ENCODE measurements at regions not wholly inside any gene's neighbourhood (a gene's known extent, or its start where the extent isn't known, plus 50 kb on each side); places are given as distances from the start of the nearest gene placed in this dataset.

GRCh38 chr2:129575880-129576279 is 403.6 kb upstream of the RAB6C start:
- TF ChIP-seq CTCF (conservative IDR thresholded peaks at IDR 0.05; ENCODE audit: low read depth, low read length) (no peak), EZH2phosphoT487 (IDR thresholded peaks at IDR 0.05; ENCODE audit: borderline replicate concordance, low read length) (no peak), EZH2 (IDR thresholded peaks at IDR 0.05; ENCODE audit: low read length, unreplicated experiment) (no peak)
